K562 (cell line): ENCODE measurements at regions not wholly inside any gene's neighbourhood (a gene's known extent, or its start where the extent isn't known, plus 50 kb on each side); places are given as distances from the start of the nearest gene placed in this dataset.

Source experiments
- ATAC-seq: fragments of 200-7000 bp; cut with Tn5 transposase; 3 replicates; pipeline ENCODE4 v1.9.1; 2020; ENCODE audit warnings: moderate library complexity
- BruUV-seq: library from RNA; stranded (reverse); fragments of 400-500 nt; replicated peaks from 2 replicates; lab custom pipeline; 2021; lab: Mats Ljungman, UMichigan
- CTCF ChIA-PET: fragments of 300-600 bp; formaldehyde crosslinking; extraction: SDS; loops from one replicate; lab custom pipeline; 2021; ENCODE audit warnings: low intra/inter-chr PET ratio; lab: Yijun Ruan, JAX
- POLR2A ChIA-PET: fragments of 300-600, 350-650 bp; sonication (Branson Sonifier 250); formaldehyde crosslinking; extraction: SDS; loops from one replicate; lab custom pipeline; 2021; ENCODE audit warnings: antibody characterized with exemption, inconsistent platforms; lab: Yijun Ruan, JAX
- DNase-seq, 4 experiments: peaks; one replicate each; pipeline versions ENCODE4 v3.0.0 to v3.0.0-alpha.2; 2011 to 2018; ENCODE audit warnings: low spot score in 3 of 4, mixed read lengths in 3 of 4; ENCODE audit errors: extremely low read depth in 1 of 4
- FAIRE-seq: peaks from 2 replicates; lab custom pipeline; 2011; peaks lifted over from hg19 to GRCh38; lab: Jason Lieb, UNC
- H2AFZ ChIP-seq: 2 replicates; pipeline ENCODE4 v1.6.0; 2011; ENCODE audit warnings: low read depth, low read length, control low read depth, inconsistent platforms
- H3K27ac ChIP-seq: fragments of 200-600 bp; 3 replicates; pipeline ENCODE4 v1.8.0; 2011; ENCODE audit warnings: low read depth, mild to moderate bottlenecking, control low read depth, inconsistent platforms, low read length, moderate library complexity, mixed read lengths; ENCODE audit errors: extremely low read depth
- H3K27me3 ChIP-seq, 2 experiments: fragments of 300-600 bp in 1 of 2; 2 replicates in 1 of 2; 3 replicates in 1 of 2; pipeline versions ENCODE4 v1.6.0 to v1.8.0; 2011; ENCODE audit warnings: inconsistent platforms in 2 of 2, low read length in 2 of 2, mild to moderate bottlenecking in 1 of 2, mixed read lengths in 1 of 2, moderate library complexity in 1 of 2; ENCODE audit not compliant: control insufficient read depth in 2 of 2, insufficient read depth in 2 of 2
- H3K36me3 ChIP-seq: fragments of 300-600 bp; 3 replicates; pipeline ENCODE4 v1.8.0; 2011; ENCODE audit warnings: mild to moderate bottlenecking, low read length, inconsistent platforms; ENCODE audit not compliant: control insufficient read depth, insufficient read depth
- H3K4me1 ChIP-seq, 2 experiments: fragments of 200-600 bp in 1 of 2; replicated peaks in 1 of 2; 2 replicates in 1 of 2; 3 replicates in 1 of 2; pipeline versions ENCODE4 v1.5.1 to v1.8.0; 2011; ENCODE audit warnings: inconsistent platforms in 2 of 2, low read length in 2 of 2, mild to moderate bottlenecking in 1 of 2, mixed read lengths in 1 of 2, moderate library complexity in 1 of 2; ENCODE audit not compliant: control insufficient read depth in 2 of 2, insufficient read depth in 2 of 2
- H3K4me2 ChIP-seq: 2 replicates; pipeline ENCODE4 v1.6.1; 2011; ENCODE audit warnings: low read length, control low read depth, inconsistent platforms, mixed read lengths; ENCODE audit not compliant: insufficient read depth
- H3K4me3 ChIP-seq: fragments of 200-600 bp; sonication (generic), shearing (Covaris generic); 2 replicates; pipeline ENCODE4 v1.5.1; 2016; ENCODE audit warnings: control low read depth, inconsistent platforms
- H3K79me2 ChIP-seq: fragments of 200-600 bp; 3 replicates; pipeline ENCODE4 v1.8.0; 2011; ENCODE audit warnings: low read length, inconsistent platforms; ENCODE audit not compliant: control insufficient read depth, insufficient read depth
- H3K9ac ChIP-seq, 2 experiments: 2 replicates each; pipeline versions ENCODE4 v1.6.0 to v1.6.1; 2011; ENCODE audit warnings: low read depth in 2 of 2, low read length in 2 of 2, control low read depth in 1 of 2, inconsistent platforms in 1 of 2, mild to moderate bottlenecking in 1 of 2, mixed read lengths in 1 of 2; ENCODE audit not compliant: insufficient read depth in 1 of 2
- H3K9me1 ChIP-seq: one replicate; pipeline ENCODE4 v1.6.0; 2011; ENCODE audit warnings: inconsistent platforms, mild to moderate bottlenecking, low read length, moderate library complexity; ENCODE audit not compliant: control insufficient read depth, insufficient read depth
- H3K9me3 ChIP-seq: replicated peaks from 2 replicates; pipeline ENCODE4 v1.5.1; 2011; ENCODE audit warnings: low read depth, low read length, inconsistent platforms; ENCODE audit not compliant: control insufficient read depth, insufficient read depth
- H4K20me1 ChIP-seq: replicated peaks from 2 replicates; pipeline ENCODE4 v1.6.1; 2011; ENCODE audit warnings: low read length, inconsistent platforms, mixed read lengths; ENCODE audit not compliant: control insufficient read depth, insufficient read depth
- C11orf30 ChIP-seq: fragments of 450-650 bp; IDR thresholded peaks from 2 replicates; pipeline ENCODE4 v1.6.1; 2016; ENCODE audit warnings: low read depth, mild to moderate bottlenecking
- FOXK1 ChIP-seq: sonication (generic); formaldehyde crosslinking; IDR thresholded peaks from 2 replicates; pipeline ENCODE4 v1.8.0; 2022; ENCODE audit warnings: missing genetic modification reagents, mild to moderate bottlenecking, borderline replicate concordance
- HDAC1 ChIP-seq, 2 experiments: fragments of 450-650 bp; IDR thresholded peaks; 2 replicates each; pipeline ENCODE4 v1.6.1; 2016 to 2017; ENCODE audit warnings: inconsistent platforms in 1 of 2, mild to moderate bottlenecking in 1 of 2, moderate library complexity in 1 of 2
- HDAC3 ChIP-seq: fragments of 450-650 bp; IDR thresholded peaks from 2 replicates; pipeline ENCODE4 v1.6.1; 2018; ENCODE audit warnings: borderline replicate concordance, mild to moderate bottlenecking, moderate library complexity; ENCODE audit not compliant: partially characterized antibody
- MECOM ChIP-seq: fragments of 250-450 bp; sonication (Bioruptor Pico); IDR thresholded peaks from 2 replicates; pipeline ENCODE4 v1.8.0; 2022; ENCODE audit warnings: inconsistent platforms
- POLR3A ChIP-seq: IDR thresholded peaks from 2 replicates; pipeline ENCODE4 v1.6.1; 2011; ENCODE audit warnings: borderline replicate concordance, mild to moderate bottlenecking, moderate library complexity; ENCODE audit not compliant: insufficient read length, insufficient read depth; ENCODE audit errors: extremely low read depth
- RNF2 ChIP-seq: sonication (generic); IDR thresholded peaks from 2 replicates; pipeline ENCODE4 v1.6.1; 2016
- SMARCC2 ChIP-seq: fragments of 450-650 bp; IDR thresholded peaks from 2 replicates; pipeline ENCODE4 v1.6.1; 2017; ENCODE audit warnings: antibody characterized with exemption, moderate library complexity, mild to moderate bottlenecking, low read depth
- ZNF316 ChIP-seq: fragments of 450-650 bp; IDR thresholded peaks from 2 replicates; pipeline ENCODE4 v1.6.1; 2016
- WGBS: fragments of 100-300 bp; shearing (Covaris generic); methylation state at CpG from one replicate; pipeline ENCODE4 v1.1.6; 2016; ENCODE audit warnings: low coverage, mixed read lengths; ENCODE audit not compliant: insufficient coverage; ENCODE audit errors: missing lambda C conversion rate; 5-methylcytosine and 5-hydroxymethylcytosine counted together
- in situ Hi-C: fragments of 300-500 bp; cut with MboI; formaldehyde crosslinking; loops from 4 replicates; pipeline ENCODE4 v1.15.0; 2018; ENCODE audit warnings: inconsistent platforms, mixed read lengths
- intact Hi-C: fragments of 100-400 bp; cut with micrococcal nuclease; formaldehyde crosslinking; loops from 2 replicates; pipeline ENCODE4 v1.14.2; 2022
- TF ChIP-seq, protein P1 (sequence below): fragments of 450-650 bp; IDR thresholded peaks from 2 replicates; pipeline ENCODE4 v1.6.1; 2017; ENCODE audit warnings: antibody characterized with exemption
- TF ChIP-seq, protein P2 (sequence below): fragments of 450-650 bp; IDR thresholded peaks from 2 replicates; pipeline ENCODE4 v1.6.1; 2017; ENCODE audit warnings: antibody characterized with exemption, mild to moderate bottlenecking

DNA sequence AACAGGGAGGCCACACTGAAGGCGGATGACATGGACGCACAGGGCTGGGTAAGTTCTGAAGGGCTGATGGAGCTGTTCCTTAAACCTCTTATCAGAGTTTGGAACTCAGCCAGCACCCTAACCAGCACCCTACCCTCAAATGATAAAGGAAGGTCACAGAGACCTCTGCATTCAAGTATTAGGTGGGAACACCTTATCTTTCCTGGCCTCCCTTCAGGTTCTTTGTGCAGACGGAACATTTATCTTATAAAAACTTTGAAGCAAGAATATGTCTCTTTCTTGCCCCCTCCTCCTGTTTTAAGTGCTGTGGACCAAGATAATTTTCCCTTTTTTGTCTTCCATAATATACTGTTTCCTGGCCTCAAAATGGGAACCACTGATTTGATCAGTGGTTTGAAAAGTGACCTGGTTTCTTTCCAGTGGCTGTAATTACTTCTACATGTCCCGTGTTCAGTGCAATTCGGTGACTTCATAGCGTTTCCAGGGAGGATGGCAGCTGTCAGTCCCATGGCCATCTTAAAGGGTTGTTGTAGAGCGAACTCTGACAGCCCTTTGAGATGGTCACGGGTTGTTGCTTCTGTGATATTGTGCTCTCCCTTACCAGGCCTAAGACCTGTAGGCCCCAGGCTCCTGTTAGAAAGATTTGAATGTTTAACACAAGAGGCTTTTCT lies 213.2 kb upstream of the MYLIP start (continued):
- TF ChIP-seq FOXK1 (CRISPR knock-in tag) = no peak
- TF ChIP-seq, all 486 proteins: peak for 135

DNA sequence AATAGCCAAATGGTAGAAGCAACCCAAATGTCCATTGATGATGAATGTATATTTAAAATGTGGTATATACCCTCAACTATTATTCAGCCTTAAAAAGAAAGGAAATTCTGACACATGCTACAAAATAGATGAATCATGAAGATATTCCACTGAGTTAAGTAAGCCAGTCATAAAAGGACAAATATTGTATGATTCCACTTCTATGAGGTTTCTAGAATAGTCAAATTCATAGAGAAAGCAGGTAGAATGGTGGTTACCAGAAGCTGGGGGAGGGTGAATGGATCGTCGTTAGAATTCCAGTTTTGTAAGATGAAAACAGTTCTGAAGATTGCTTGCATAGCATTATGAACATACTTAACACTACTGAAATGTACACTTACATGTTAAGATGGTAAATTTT lies 214.3 kb upstream of the MYLIP start:
- Histone ChIP-seq H3K9ac (no peak overlapping the region), H3K36me3 (no peaks in the 10 kb centered on the region), H4K20me1 (no peaks in the 10 kb centered on the region), H3K9me1 (no peaks in the 10 kb centered on the region), H3K4me1 (peaks cover 9 to 33% of the 10 kb centered on the region in 2 experiments), H3K79me2 (no peaks in the 10 kb centered on the region), H3K27me3 (no peaks in the 10 kb centered on the region), H3K27ac (no peak overlapping the region), H3K4me2 (no peak overlapping the region), H3K4me3 (no peak overlapping the region), H3K9me3 (no peaks in the 10 kb centered on the region), H2AFZ (no peak overlapping the region)
- ChIA-PET CTCF (no interaction called here), POLR2A (interaction anchor here (1.1 to 2.4 kb wide), 6 partner anchors 8 to 216 kb away, joined by 3 to 12 read pairs (median 4); no protein-coding TSS in a partner anchor)
- no TSS peak for BruUV-seq
- DNase-seq = no peak
- intact Hi-C loops (no loop called here), in situ Hi-C loops (no loop called here)
- peak; percentile 29 for TF ChIP-seq HDAC3
- TF ChIP-seq, protein P1, sequence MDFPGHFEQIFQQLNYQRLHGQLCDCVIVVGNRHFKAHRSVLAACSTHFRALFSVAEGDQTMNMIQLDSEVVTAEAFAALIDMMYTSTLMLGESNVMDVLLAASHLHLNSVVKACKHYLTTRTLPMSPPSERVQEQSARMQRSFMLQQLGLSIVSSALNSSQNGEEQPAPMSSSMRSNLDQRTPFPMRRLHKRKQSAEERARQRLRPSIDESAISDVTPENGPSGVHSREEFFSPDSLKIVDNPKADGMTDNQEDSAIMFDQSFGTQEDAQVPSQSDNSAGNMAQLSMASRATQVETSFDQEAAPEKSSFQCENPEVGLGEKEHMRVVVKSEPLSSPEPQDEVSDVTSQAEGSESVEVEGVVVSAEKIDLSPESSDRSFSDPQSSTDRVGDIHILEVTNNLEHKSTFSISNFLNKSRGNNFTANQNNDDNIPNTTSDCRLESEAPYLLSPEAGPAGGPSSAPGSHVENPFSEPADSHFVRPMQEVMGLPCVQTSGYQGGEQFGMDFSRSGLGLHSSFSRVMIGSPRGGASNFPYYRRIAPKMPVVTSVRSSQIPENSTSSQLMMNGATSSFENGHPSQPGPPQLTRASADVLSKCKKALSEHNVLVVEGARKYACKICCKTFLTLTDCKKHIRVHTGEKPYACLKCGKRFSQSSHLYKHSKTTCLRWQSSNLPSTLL = no peak
- TF ChIP-seq POLR3A = no peak
- TF ChIP-seq C11orf30 = 0 out of 2 replicates have a peak, but pooled peaks have one; percentile 9
- TF ChIP-seq HDAC1 (IDR thresholded peaks at IDR 0.05) = no peak
- 0 out of 2 replicates have a peak, but pooled peaks have one; percentile 8 for TF ChIP-seq ZNF316
- TF ChIP-seq SMARCC2 = no peak
- TF ChIP-seq, protein P2, sequence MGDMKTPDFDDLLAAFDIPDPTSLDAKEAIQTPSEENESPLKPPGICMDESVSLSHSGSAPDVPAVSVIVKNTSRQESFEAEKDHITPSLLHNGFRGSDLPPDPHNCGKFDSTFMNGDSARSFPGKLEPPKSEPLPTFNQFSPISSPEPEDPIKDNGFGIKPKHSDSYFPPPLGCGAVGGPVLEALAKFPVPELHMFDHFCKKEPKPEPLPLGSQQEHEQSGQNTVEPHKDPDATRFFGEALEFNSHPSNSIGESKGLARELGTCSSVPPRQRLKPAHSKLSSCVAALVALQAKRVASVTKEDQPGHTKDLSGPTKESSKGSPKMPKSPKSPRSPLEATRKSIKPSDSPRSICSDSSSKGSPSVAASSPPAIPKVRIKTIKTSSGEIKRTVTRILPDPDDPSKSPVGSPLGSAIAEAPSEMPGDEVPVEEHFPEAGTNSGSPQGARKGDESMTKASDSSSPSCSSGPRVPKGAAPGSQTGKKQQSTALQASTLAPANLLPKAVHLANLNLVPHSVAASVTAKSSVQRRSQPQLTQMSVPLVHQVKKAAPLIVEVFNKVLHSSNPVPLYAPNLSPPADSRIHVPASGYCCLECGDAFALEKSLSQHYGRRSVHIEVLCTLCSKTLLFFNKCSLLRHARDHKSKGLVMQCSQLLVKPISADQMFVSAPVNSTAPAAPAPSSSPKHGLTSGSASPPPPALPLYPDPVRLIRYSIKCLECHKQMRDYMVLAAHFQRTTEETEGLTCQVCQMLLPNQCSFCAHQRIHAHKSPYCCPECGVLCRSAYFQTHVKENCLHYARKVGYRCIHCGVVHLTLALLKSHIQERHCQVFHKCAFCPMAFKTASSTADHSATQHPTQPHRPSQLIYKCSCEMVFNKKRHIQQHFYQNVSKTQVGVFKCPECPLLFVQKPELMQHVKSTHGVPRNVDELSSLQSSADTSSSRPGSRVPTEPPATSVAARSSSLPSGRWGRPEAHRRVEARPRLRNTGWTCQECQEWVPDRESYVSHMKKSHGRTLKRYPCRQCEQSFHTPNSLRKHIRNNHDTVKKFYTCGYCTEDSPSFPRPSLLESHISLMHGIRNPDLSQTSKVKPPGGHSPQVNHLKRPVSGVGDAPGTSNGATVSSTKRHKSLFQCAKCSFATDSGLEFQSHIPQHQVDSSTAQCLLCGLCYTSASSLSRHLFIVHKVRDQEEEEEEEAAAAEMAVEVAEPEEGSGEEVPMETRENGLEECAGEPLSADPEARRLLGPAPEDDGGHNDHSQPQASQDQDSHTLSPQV = peak; percentile 37; the same call in 1 of the 2 replicates
- no peak for TF ChIP-seq RNF2
- 0 out of 2 replicates have a peak, but pooled peaks have one; percentile 42 for TF ChIP-seq MECOM (CRISPR knock-in tag)
- 71% methylated on average over 2 of the region's 2 CpGs for WGBS
- FAIRE-seq = no peak
- no peak for ATAC-seq
